ENCODE measurements at regions not wholly inside any gene's neighbourhood (a gene's known extent, or its start where the extent isn't known, plus 50 kb on each side); places are given as distances from the start of the nearest gene placed in this dataset.
A peak's percentile ranks its signal among the peaks of the same experiment; 100 is the strongest.

GRCh38 chr17:36739208-36739607 lies 137.8 kb downstream of the MRM1 start:
- intact Hi-C loops (cut with DNase I), result no loop called here
- TF ChIP-seq, protein P1, sequence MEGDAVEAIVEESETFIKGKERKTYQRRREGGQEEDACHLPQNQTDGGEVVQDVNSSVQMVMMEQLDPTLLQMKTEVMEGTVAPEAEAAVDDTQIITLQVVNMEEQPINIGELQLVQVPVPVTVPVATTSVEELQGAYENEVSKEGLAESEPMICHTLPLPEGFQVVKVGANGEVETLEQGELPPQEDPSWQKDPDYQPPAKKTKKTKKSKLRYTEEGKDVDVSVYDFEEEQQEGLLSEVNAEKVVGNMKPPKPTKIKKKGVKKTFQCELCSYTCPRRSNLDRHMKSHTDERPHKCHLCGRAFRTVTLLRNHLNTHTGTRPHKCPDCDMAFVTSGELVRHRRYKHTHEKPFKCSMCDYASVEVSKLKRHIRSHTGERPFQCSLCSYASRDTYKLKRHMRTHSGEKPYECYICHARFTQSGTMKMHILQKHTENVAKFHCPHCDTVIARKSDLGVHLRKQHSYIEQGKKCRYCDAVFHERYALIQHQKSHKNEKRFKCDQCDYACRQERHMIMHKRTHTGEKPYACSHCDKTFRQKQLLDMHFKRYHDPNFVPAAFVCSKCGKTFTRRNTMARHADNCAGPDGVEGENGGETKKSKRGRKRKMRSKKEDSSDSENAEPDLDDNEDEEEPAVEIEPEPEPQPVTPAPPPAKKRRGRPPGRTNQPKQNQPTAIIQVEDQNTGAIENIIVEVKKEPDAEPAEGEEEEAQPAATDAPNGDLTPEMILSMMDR (IDR thresholded peaks at IDR 0.05), result no peak
- Histone ChIP-seq H3K27me3 (no peaks in the 10 kb centered on the region), H3K27ac (no peak overlapping the region), H3K4me1 (no peaks in the 10 kb centered on the region), H3K4me3 (no peak overlapping the region), H3K9me3 (no peaks in the 10 kb centered on the region), H3K36me3 (no peaks in the 10 kb centered on the region)
- DNase-seq (no peak), ATAC-seq (no peak)

- ATAC-seq (no peak), DNase-seq (no peak)
- intact Hi-C loops (cut with DNase I), result no loop called here
- no peak overlapping the region for H3K4me3 ChIP-seq
- no peaks in the 10 kb centered on the region for H3K27me3 ChIP-seq
- no peaks in the 10 kb centered on the region for H3K9me3 ChIP-seq
- no peaks in the 10 kb centered on the region for H3K36me3 ChIP-seq
- no peak overlapping the region for H3K27ac ChIP-seq
- H3K4me1 ChIP-seq, result no peaks in the 10 kb centered on the region
- TF ChIP-seq, protein P1 (IDR thresholded peaks at IDR 0.05), result no peak
Measured at GRCh38 chr17:36740157-36740556, 138.8 kb downstream of the MRM1 start.

DNA sequence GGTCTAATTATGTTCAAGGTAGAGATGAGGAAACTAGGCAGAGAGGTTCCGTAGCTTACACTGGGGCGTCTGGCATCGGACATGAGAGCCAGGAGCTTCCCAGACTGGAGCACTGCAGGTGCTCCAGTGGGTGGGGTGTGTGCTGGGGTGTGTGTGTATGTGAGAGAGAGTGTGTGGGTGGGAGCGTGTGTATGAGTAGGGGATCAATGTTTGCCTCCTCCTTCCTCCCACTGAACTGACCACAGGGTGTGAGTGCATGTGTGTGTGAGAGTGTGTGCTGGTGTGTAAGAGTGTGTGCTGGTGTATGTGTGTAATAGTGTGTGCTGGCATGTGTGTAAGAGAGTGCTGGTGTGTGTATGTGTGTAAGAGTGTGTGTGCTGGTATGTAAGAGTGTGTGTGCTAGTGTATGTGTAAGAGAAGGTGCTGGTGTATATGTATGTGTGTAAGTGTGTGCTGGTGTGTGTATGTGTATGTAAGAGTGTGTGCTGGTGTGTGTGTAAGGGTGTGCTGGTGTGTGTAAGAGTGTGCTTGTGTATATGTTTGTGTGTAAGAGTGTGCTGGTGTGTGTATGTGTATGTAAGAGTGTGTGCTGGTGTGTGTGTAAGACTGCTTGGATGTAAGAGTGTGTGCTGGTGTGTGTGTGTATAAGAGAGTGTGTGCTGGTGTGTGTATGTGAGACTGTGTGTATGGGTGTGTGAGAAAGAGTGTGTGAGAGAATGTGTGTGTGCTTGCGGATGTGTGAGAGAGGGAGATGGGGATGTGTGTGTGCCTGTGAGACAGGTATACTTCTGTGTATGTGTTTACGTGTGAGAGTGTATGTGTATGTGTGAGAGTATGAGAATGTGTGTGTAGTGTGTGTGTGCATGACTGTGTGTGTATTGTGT lies 139.9 kb downstream of the MRM1 start:
- DNase-seq (no peak), ATAC-seq (peak; percentile 7)
- Histone ChIP-seq H3K36me3 (no peaks in the 10 kb centered on the region), H3K9me3 (no peaks in the 10 kb centered on the region), H3K4me3 (no peak overlapping the region), H3K27ac (no peak overlapping the region), H3K4me1 (no peaks in the 10 kb centered on the region), H3K27me3 (no peaks in the 10 kb centered on the region)
- TF ChIP-seq, protein P1 (IDR thresholded peaks at IDR 0.05), result no peak
- intact Hi-C loops (cut with DNase I), result no loop called here

GRCh38 chr17:36742267-36743000 lies 141.1 kb downstream of the MRM1 start:
- no peaks in the 10 kb centered on the region for H3K27me3 ChIP-seq
- no peaks in the 10 kb centered on the region for H3K4me1 ChIP-seq
- no peak for ATAC-seq
- no peaks in the 10 kb centered on the region for H3K9me3 ChIP-seq
- H3K4me3 ChIP-seq, result no peak overlapping the region
- no peak for DNase-seq
- H3K36me3 ChIP-seq, result no peaks in the 10 kb centered on the region
- intact Hi-C loops (cut with DNase I), result no loop called here
- TF ChIP-seq, protein P1 (IDR thresholded peaks at IDR 0.05), result no peak
- no peak overlapping the region for H3K27ac ChIP-seq

- DNase-seq (peak; percentile 79), ATAC-seq (peak; percentile 80)
- Histone ChIP-seq H3K36me3 (no peaks in the 10 kb centered on the region), H3K4me1 (no peaks in the 10 kb centered on the region), H3K4me3 (no peak overlapping the region), H3K27me3 (no peaks in the 10 kb centered on the region), H3K9me3 (no peaks in the 10 kb centered on the region), H3K27ac (no peak overlapping the region)
- TF ChIP-seq, protein P1 (IDR thresholded peaks at IDR 0.05), result no peak
- intact Hi-C loops (cut with DNase I), result no loop called here
Measured at GRCh38 chr17:36743130-36743529, 141.7 kb downstream of the MRM1 start.
